NCI-H510A treated with DMSO at 0.1 percent for 48 hours (cell line): ENCODE measurements at regions not wholly inside any gene's neighbourhood (a gene's known extent, or its start where the extent isn't known, plus 50 kb on each side); places are given as distances from the start of the nearest gene placed in this dataset.
A peak's percentile ranks its signal among the peaks of the same experiment; 100 is the strongest.

Source experiments
- DNase-seq: peaks from one replicate; lab custom pipeline; 2025; lab: John Stamatoyannopoulos, UW

GRCh38 chr1:91151702-91152101 is 129.9 kb upstream of the ZNF644 start:
- DNase-seq = no peak

- DNase-seq = no peak
Observed at GRCh38 chr1:91148641-91149069, 126.8 kb upstream of the ZNF644 start.

- DNase-seq = no peak
Observed at GRCh38 chr1:91141858-91142257, 120.0 kb upstream of the ZNF644 start.

- DNase-seq = no peak
Observed at GRCh38 chr1:91138959-91139358, 117.1 kb upstream of the ZNF644 start.

- no peak for DNase-seq
Observed at GRCh38 chr1:91137173-91137852, 115.5 kb upstream of the ZNF644 start.

GRCh38 chr1:91135799-91136198 is 114.0 kb upstream of the ZNF644 start:
- no peak for DNase-seq

GRCh38 chr1:91133248-91133647 is 111.4 kb upstream of the ZNF644 start:
- no peak for DNase-seq

GRCh38 chr1:91130256-91130985 is 108.6 kb upstream of the ZNF644 start:
- no peak for DNase-seq

GRCh38 chr1:91129458-91129857 is 107.6 kb upstream of the ZNF644 start:
- no peak for DNase-seq

- no peak for DNase-seq
Observed at GRCh38 chr1:91129017-91129416, 107.2 kb upstream of the ZNF644 start.

- peak; percentile 60 for DNase-seq
Observed at GRCh38 chr1:91124989-91125417, 103.2 kb upstream of the ZNF644 start.

GRCh38 chr1:91124290-91124985 is 102.6 kb upstream of the ZNF644 start:
- no peak for DNase-seq

- no peak for DNase-seq
Observed at GRCh38 chr1:91123773-91124172, 101.9 kb upstream of the ZNF644 start.

- DNase-seq = no peak
Observed at GRCh38 chr1:91123319-91123718, 101.5 kb upstream of the ZNF644 start.

- DNase-seq = no peak
Observed at GRCh38 chr1:91122106-91122717, 100.4 kb upstream of the ZNF644 start.

- no peak for DNase-seq
Observed at GRCh38 chr1:91121366-91121765, 99.5 kb upstream of the ZNF644 start.

- no peak for DNase-seq
Observed at GRCh38 chr1:91120936-91121335, 99.1 kb upstream of the ZNF644 start.

- peak; percentile 29 for DNase-seq
Observed at GRCh38 chr1:91120421-91120820, 98.6 kb upstream of the ZNF644 start.

- DNase-seq = no peak
Observed at GRCh38 chr1:91104712-91105111, 82.9 kb upstream of the ZNF644 start.

- no peak for DNase-seq
Observed at GRCh38 chr1:91101328-91101727, 79.5 kb upstream of the ZNF644 start.

- no peak for DNase-seq
Observed at GRCh38 chr1:91099746-91100621, 78.1 kb upstream of the ZNF644 start.
